HFFc6 (cell line): ENCODE measurements at regions not wholly inside any gene's neighbourhood (a gene's known extent, or its start where the extent isn't known, plus 50 kb on each side); places are given as distances from the start of the nearest gene placed in this dataset.

ENCODE experiments used
- DNase-seq: peaks from one replicate; pipeline ENCODE4 v3.0.0-alpha.2; 2018
- H3K27ac Mint-ChIP-seq: 2 replicates; pipeline ENCODE4 v1.8.0; 2020; ENCODE audit warnings: mild to moderate bottlenecking, mixed read lengths
- H3K27me3 Mint-ChIP-seq: 2 replicates; pipeline ENCODE4 v1.8.0; 2021; ENCODE audit warnings: mild to moderate bottlenecking, moderate library complexity, mixed read lengths; ENCODE audit not compliant: insufficient read depth
- H3K36me3 Mint-ChIP-seq: 2 replicates; pipeline ENCODE4 v1.8.0; 2021; ENCODE audit warnings: low read depth, mixed read lengths
- H3K4me1 Mint-ChIP-seq: 2 replicates; pipeline ENCODE4 v1.8.0; 2020; ENCODE audit warnings: low read depth, mixed read lengths
- H3K4me3 Mint-ChIP-seq: 2 replicates; pipeline ENCODE4 v1.8.0; 2020; ENCODE audit warnings: mild to moderate bottlenecking, moderate library complexity, mixed read lengths
- H3K9me3 Mint-ChIP-seq: 2 replicates; pipeline ENCODE4 v1.8.0; 2020; ENCODE audit warnings: mild to moderate bottlenecking, mixed read lengths
- TF ChIP-seq, protein P1 (sequence below): fragments of 200-600 bp; sonication (generic); IDR thresholded peaks from 2 replicates; pipeline ENCODE4 v1.5.0; 2021; ENCODE audit warnings: antibody characterized with exemption, mild to moderate bottlenecking

- peaks cover 15% of the 10 kb centered on the region for H3K9me3 Mint-ChIP-seq
- H3K27ac Mint-ChIP-seq, result no peak overlapping the region
- no peak overlapping the region for H3K4me3 Mint-ChIP-seq
- peaks cover 1% of the 10 kb centered on the region; the same call in 1 of the 2 replicates for H3K27me3 Mint-ChIP-seq
- no peak for DNase-seq
- H3K4me1 Mint-ChIP-seq, result no peaks in the 10 kb centered on the region
- TF ChIP-seq, protein P1, sequence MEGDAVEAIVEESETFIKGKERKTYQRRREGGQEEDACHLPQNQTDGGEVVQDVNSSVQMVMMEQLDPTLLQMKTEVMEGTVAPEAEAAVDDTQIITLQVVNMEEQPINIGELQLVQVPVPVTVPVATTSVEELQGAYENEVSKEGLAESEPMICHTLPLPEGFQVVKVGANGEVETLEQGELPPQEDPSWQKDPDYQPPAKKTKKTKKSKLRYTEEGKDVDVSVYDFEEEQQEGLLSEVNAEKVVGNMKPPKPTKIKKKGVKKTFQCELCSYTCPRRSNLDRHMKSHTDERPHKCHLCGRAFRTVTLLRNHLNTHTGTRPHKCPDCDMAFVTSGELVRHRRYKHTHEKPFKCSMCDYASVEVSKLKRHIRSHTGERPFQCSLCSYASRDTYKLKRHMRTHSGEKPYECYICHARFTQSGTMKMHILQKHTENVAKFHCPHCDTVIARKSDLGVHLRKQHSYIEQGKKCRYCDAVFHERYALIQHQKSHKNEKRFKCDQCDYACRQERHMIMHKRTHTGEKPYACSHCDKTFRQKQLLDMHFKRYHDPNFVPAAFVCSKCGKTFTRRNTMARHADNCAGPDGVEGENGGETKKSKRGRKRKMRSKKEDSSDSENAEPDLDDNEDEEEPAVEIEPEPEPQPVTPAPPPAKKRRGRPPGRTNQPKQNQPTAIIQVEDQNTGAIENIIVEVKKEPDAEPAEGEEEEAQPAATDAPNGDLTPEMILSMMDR, result no peak
- H3K36me3 Mint-ChIP-seq, result no peaks in the 10 kb centered on the region
Observed at GRCh38 chr10:8319704-8320103, 265.2 kb downstream of the GATA3 start.

- H3K27me3 Mint-ChIP-seq, result peaks cover 1% of the 10 kb centered on the region; the same call in 1 of the 2 replicates
- H3K4me1 Mint-ChIP-seq, result no peaks in the 10 kb centered on the region
- H3K4me3 Mint-ChIP-seq, result no peak overlapping the region
- no peaks in the 10 kb centered on the region for H3K36me3 Mint-ChIP-seq
- no peak for DNase-seq
- H3K27ac Mint-ChIP-seq, result no peak overlapping the region
- TF ChIP-seq, protein P1, result no peak
- H3K9me3 Mint-ChIP-seq, result peaks cover 15% of the 10 kb centered on the region
Observed at GRCh38 chr10:8321990-8322389, 267.5 kb downstream of the GATA3 start.

GRCh38 chr10:8323428-8324054 lies 269.1 kb downstream of the GATA3 start:
- Mint-ChIP-seq H3K27me3 (peaks cover 1% of the 10 kb centered on the region; the same call in 1 of the 2 replicates), H3K4me1 (no peaks in the 10 kb centered on the region), H3K9me3 (peaks cover 15% of the 10 kb centered on the region), H3K4me3 (no peak overlapping the region), H3K36me3 (no peaks in the 10 kb centered on the region), H3K27ac (no peak overlapping the region)
- no peak for DNase-seq
- TF ChIP-seq, protein P1, result no peak

DNA sequence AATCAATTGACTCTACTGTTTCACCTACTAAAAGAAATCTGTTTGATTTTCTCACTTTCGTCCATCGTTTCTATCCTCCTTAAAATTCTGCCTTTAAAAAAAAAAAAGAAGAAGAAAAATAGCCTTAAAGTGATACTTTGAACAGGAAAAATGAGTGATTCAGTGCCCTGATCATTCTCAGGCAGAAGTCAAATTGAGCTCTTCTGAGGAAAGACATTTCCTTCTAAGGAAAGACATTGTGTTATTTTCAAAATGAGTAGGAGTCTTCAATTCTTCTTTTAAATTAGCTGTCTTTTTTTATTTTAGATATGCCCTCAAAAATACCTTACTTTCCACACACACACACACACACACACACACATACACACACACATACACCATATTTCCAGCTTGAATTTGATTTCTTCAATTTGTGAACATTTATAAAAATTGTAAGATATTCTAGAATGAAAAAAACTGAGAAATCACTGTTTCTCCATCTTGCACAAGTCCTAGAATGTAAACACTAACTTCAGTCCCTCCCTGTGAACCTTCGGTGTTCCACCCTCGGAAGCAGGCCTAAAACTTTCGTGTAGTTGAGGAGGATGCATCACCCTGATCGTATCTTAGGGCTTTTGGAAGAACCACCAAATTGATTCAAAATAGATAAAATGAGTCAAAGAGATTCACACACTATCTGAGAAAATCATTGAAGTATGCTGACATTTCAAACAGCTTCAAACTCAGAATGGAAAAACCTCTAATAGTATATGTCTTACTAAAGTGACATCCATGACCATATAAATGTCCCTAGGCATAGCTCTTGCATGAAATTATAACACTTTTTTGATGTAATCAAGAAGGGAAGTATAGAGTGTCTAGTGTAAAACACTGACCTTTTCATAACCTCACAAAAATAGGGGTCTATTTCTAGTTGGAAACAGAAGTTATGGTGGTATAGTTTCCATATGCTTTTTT lies 270.8 kb downstream of the GATA3 start:
- no peaks in the 10 kb centered on the region for H3K36me3 Mint-ChIP-seq
- no peak for DNase-seq
- TF ChIP-seq, protein P1, result no peak
- no peak overlapping the region for H3K27ac Mint-ChIP-seq
- H3K4me1 Mint-ChIP-seq, result no peaks in the 10 kb centered on the region
- H3K27me3 Mint-ChIP-seq, result no peaks in the 10 kb centered on the region
- peaks cover 17% of the 10 kb centered on the region for H3K9me3 Mint-ChIP-seq
- H3K4me3 Mint-ChIP-seq, result no peak overlapping the region

- peaks cover 3% of the 10 kb centered on the region for H3K27me3 Mint-ChIP-seq
- peaks cover 11% of the 10 kb centered on the region; the same call in 1 of the 2 replicates for H3K9me3 Mint-ChIP-seq
- H3K4me1 Mint-ChIP-seq, result no peaks in the 10 kb centered on the region
- H3K4me3 Mint-ChIP-seq, result no peak overlapping the region
- DNase-seq, result no peak
- no peaks in the 10 kb centered on the region for H3K36me3 Mint-ChIP-seq
- TF ChIP-seq, protein P1, result no peak
- H3K27ac Mint-ChIP-seq, result no peak overlapping the region
Observed at GRCh38 chr10:8326396-8327139, 272.1 kb downstream of the GATA3 start.
